GM19023 (cell line): ENCODE measurements at regions not wholly inside any gene's neighbourhood (a gene's known extent, or its start where the extent isn't known, plus 50 kb on each side); places are given as distances from the start of the nearest gene placed in this dataset.
"Not testable (repeated sequence)": the region's sequence is repeated elsewhere in the genome, so short reads cannot be mapped to it uniquely, and the experiment has no call there.

Experiments used
- ATAC-seq: cut with Tn5 transposase; IDR thresholded peaks from one replicate; pipeline ENCODE4 v1.9.1; 2021; ENCODE audit warnings: mild to moderate bottlenecking, moderate library complexity; ENCODE audit not compliant: unreplicated experiment

- ATAC-seq, result no peak
Measured at GRCh38 chr10:34058845-34059614, 724.6 kb upstream of the NRP1 start.

- ATAC-seq, result not testable (repeated sequence)
Measured at GRCh38 chr10:34055410-34055985, 721.0 kb upstream of the NRP1 start.

- no peak for ATAC-seq
Measured at GRCh38 chr10:34049887-34050286, 715.4 kb upstream of the NRP1 start.

- no peak for ATAC-seq
Measured at GRCh38 chr10:34049469-34049868, 715.0 kb upstream of the NRP1 start.

- no peak for ATAC-seq
Measured at GRCh38 chr10:34047389-34047788, 712.9 kb upstream of the NRP1 start.

GRCh38 chr10:34046506-34047034, 712.1 kb upstream of the NRP1 start:
- ATAC-seq, result no peak

- ATAC-seq, result no peak
Measured at GRCh38 chr10:34045571-34046190, 711.2 kb upstream of the NRP1 start.

GRCh38 chr10:34041871-34042270, 707.4 kb upstream of the NRP1 start:
- no peak for ATAC-seq

GRCh38 chr10:34037499-34037898, 703.0 kb upstream of the NRP1 start:
- no peak for ATAC-seq

- not testable (repeated sequence) for ATAC-seq
Measured at GRCh38 chr10:34035241-34035790, 700.8 kb upstream of the NRP1 start.

- no peak for ATAC-seq
Measured at GRCh38 chr10:34033078-34033477, 698.6 kb upstream of the NRP1 start.

- ATAC-seq, result no peak
Measured at GRCh38 chr10:34032564-34032963, 698.1 kb upstream of the NRP1 start.

- no peak for ATAC-seq
Measured at GRCh38 chr10:34031400-34031799, 696.9 kb upstream of the NRP1 start.

GRCh38 chr10:34029455-34029854, 695.0 kb upstream of the NRP1 start:
- ATAC-seq, result no peak

GRCh38 chr10:34028936-34029335, 694.5 kb upstream of the NRP1 start:
- ATAC-seq, result no peak

- ATAC-seq, result no peak
Measured at GRCh38 chr10:34024693-34025425, 690.4 kb upstream of the NRP1 start.

- no peak for ATAC-seq
Measured at GRCh38 chr10:34024282-34024681, 689.8 kb upstream of the NRP1 start.

- ATAC-seq, result no peak
Measured at GRCh38 chr10:34022195-34022594, 687.7 kb upstream of the NRP1 start.

GRCh38 chr10:34018784-34019183, 684.3 kb upstream of the NRP1 start:
- ATAC-seq, result no peak

- ATAC-seq, result no peak
Measured at GRCh38 chr10:34018129-34018528, 683.7 kb upstream of the NRP1 start.

GRCh38 chr10:34017281-34017680, 682.8 kb upstream of the NRP1 start:
- no peak for ATAC-seq
